ENCODE measurements at regions not wholly inside any gene's neighbourhood (a gene's known extent, or its start where the extent isn't known, plus 50 kb on each side); places are given as distances from the start of the nearest gene placed in this dataset.

GRCh38 chr15:81484086-81484955 is 110.3 kb upstream of the TMC3 start:
- TF ChIP-seq, protein P1, sequence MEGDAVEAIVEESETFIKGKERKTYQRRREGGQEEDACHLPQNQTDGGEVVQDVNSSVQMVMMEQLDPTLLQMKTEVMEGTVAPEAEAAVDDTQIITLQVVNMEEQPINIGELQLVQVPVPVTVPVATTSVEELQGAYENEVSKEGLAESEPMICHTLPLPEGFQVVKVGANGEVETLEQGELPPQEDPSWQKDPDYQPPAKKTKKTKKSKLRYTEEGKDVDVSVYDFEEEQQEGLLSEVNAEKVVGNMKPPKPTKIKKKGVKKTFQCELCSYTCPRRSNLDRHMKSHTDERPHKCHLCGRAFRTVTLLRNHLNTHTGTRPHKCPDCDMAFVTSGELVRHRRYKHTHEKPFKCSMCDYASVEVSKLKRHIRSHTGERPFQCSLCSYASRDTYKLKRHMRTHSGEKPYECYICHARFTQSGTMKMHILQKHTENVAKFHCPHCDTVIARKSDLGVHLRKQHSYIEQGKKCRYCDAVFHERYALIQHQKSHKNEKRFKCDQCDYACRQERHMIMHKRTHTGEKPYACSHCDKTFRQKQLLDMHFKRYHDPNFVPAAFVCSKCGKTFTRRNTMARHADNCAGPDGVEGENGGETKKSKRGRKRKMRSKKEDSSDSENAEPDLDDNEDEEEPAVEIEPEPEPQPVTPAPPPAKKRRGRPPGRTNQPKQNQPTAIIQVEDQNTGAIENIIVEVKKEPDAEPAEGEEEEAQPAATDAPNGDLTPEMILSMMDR (IDR thresholded peaks at IDR 0.05; ENCODE audit: insufficient read depth, low read length, poor library complexity, severe bottlenecking) = no peak

GRCh38 chr15:81483496-81483895 is 109.5 kb upstream of the TMC3 start:
- H3K27me3 ChIP-seq (replicated peaks; ENCODE audit: control insufficient read depth, insufficient read depth, low read length) = no peaks in the 10 kb centered on the region
- H3K4me3 ChIP-seq (replicated peaks; ENCODE audit: low read depth, low read length) = no peak overlapping the region
- TF ChIP-seq, protein P1 (IDR thresholded peaks at IDR 0.05; ENCODE audit: insufficient read depth, low read length, poor library complexity, severe bottlenecking) = no peak
- DNase-seq (ENCODE audit: extremely low read depth, insufficient read length) = no peak
- no peaks in the 10 kb centered on the region for H3K36me3 ChIP-seq (ENCODE audit: control insufficient read depth, insufficient read depth, low read length)

More at GRCh38 chr15:81484086-81484955, 110.3 kb upstream of the TMC3 start:
- Histone ChIP-seq H3K4me3 (replicated peaks; ENCODE audit: low read depth, low read length) (no peak overlapping the region), H3K36me3 (ENCODE audit: control insufficient read depth, insufficient read depth, low read length) (no peaks in the 10 kb centered on the region), H3K27me3 (replicated peaks; ENCODE audit: control insufficient read depth, insufficient read depth, low read length) (no peaks in the 10 kb centered on the region)
- no peak for DNase-seq (ENCODE audit: extremely low read depth, insufficient read length)

GRCh38 chr15:81481346-81481745 is 107.3 kb upstream of the TMC3 start:
- no peaks in the 10 kb centered on the region for H3K36me3 ChIP-seq (ENCODE audit: control insufficient read depth, insufficient read depth, low read length)
- no peak overlapping the region for H3K4me3 ChIP-seq (replicated peaks; ENCODE audit: low read depth, low read length)
- no peak for DNase-seq (ENCODE audit: extremely low read depth, insufficient read length)
- H3K27me3 ChIP-seq (replicated peaks; ENCODE audit: control insufficient read depth, insufficient read depth, low read length) = no peaks in the 10 kb centered on the region
- TF ChIP-seq, protein P1 (IDR thresholded peaks at IDR 0.05; ENCODE audit: insufficient read depth, low read length, poor library complexity, severe bottlenecking) = no peak

DNA sequence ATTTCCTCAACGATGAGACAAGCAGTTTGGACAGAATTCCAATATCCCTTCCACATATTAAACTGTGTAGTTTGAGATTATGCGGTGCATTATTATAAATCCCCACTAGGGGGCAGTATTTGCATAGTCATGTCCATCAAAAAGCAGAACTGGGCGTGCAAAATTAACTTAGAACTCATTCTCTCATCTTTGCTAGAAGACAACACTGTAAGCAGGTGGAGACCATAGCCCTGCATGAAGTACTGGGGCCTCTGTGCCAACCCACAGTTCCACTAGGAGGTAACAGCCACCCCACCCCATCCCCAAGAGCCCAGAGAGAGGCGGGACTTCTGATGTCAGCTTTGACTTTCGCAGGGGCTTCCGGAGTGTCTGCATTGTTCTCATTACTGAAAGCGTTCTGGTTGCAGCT is 106.6 kb upstream of the TMC3 start:
- no peaks in the 10 kb centered on the region for H3K27me3 ChIP-seq (replicated peaks; ENCODE audit: control insufficient read depth, insufficient read depth, low read length)
- no peak overlapping the region for H3K4me3 ChIP-seq (replicated peaks; ENCODE audit: low read depth, low read length)
- TF ChIP-seq, protein P1 (IDR thresholded peaks at IDR 0.05; ENCODE audit: insufficient read depth, low read length, poor library complexity, severe bottlenecking) = peak; percentile 60
- H3K36me3 ChIP-seq (ENCODE audit: control insufficient read depth, insufficient read depth, low read length) = no peaks in the 10 kb centered on the region
- peak; percentile 18 for DNase-seq (ENCODE audit: extremely low read depth, insufficient read length)

- TF ChIP-seq, protein P1 (IDR thresholded peaks at IDR 0.05; ENCODE audit: insufficient read depth, low read length, poor library complexity, severe bottlenecking) = no peak
- H3K4me3 ChIP-seq (replicated peaks; ENCODE audit: low read depth, low read length) = no peak overlapping the region
- no peaks in the 10 kb centered on the region for H3K36me3 ChIP-seq (ENCODE audit: control insufficient read depth, insufficient read depth, low read length)
- no peak for DNase-seq (ENCODE audit: extremely low read depth, insufficient read length)
- no peaks in the 10 kb centered on the region for H3K27me3 ChIP-seq (replicated peaks; ENCODE audit: control insufficient read depth, insufficient read depth, low read length)
Observed at GRCh38 chr15:81478354-81478753, 104.3 kb upstream of the TMC3 start.

Data from GM06990 (cell line).